Coronary artery (tissue), 2 donors: ENCODE measurements at regions not wholly inside any gene's neighbourhood (a gene's known extent, or its start where the extent isn't known, plus 50 kb on each side); places are given as distances from the start of the nearest gene placed in this dataset.

Experiments
- DNase-seq: peaks from one replicate; pipeline ENCODE4 v3.0.0-alpha.2; 2017; ENCODE audit warnings: low spot score
- H3K27ac ChIP-seq, 2 donors: fragments of 200-600 bp; sonication (generic); one replicate each; pipeline ENCODE4 v1.5.1; 2016 to 2019
- H3K4me3 ChIP-seq: fragments of 200-600 bp; sonication (generic); 2 replicates; pipeline ENCODE4 v1.5.1; 2016; ENCODE audit warnings: mild to moderate bottlenecking, moderate library complexity
- CTCF ChIP-seq: fragments of 200-600 bp; sonication (generic); IDR thresholded peaks from one replicate; pipeline ENCODE4 v1.5.1; 2019; ENCODE audit warnings: antibody characterized with exemption

- no peak overlapping the region for H3K4me3 ChIP-seq
- DNase-seq = no peak
- no peak for TF ChIP-seq CTCF
- H3K27ac ChIP-seq = no peak overlapping the region
Observed at GRCh38 chr1:38097284-38097898, 50.8 kb upstream of the POU3F1 start.
